B cell (primary cell): ENCODE measurements at regions not wholly inside any gene's neighbourhood (a gene's known extent, or its start where the extent isn't known, plus 50 kb on each side); places are given as distances from the start of the nearest gene placed in this dataset.

Source experiments
- EZH2 ChIP-seq: IDR thresholded peaks from 2 replicates; pipeline ENCODE4 v1.6.1; 2012; ENCODE audit warnings: borderline replicate concordance, low read depth, mild to moderate bottlenecking, moderate library complexity, low read length; ENCODE audit not compliant: insufficient read depth, poor library complexity, severe bottlenecking
- TF ChIP-seq, protein P1 (sequence below): fragments of 200-600 bp; IDR thresholded peaks from one replicate; pipeline ENCODE4 v1.8.0; 2022; ENCODE audit warnings: antibody characterized with exemption, mild to moderate bottlenecking

DNA sequence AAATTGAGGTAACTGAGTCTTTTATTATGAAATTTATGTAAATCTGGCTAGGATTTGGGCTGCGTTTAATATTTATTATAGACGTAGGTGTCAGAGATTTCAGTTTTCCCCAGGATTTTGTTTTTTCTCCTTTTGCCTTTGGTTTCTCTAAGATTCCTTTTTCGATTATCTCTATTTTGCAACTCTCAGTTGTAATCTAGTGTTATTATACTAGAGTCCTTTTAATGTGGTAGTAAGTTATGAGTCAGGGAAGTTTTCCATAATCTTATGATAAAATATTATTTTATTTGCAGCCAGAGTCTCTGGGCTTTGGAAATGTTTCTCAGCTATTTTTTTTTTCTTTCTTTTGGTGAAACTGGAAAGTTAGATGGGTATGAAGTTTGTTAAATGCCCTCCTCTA lies 1043.8 kb downstream of the PLA2G4A start:
- TF ChIP-seq, protein P1, sequence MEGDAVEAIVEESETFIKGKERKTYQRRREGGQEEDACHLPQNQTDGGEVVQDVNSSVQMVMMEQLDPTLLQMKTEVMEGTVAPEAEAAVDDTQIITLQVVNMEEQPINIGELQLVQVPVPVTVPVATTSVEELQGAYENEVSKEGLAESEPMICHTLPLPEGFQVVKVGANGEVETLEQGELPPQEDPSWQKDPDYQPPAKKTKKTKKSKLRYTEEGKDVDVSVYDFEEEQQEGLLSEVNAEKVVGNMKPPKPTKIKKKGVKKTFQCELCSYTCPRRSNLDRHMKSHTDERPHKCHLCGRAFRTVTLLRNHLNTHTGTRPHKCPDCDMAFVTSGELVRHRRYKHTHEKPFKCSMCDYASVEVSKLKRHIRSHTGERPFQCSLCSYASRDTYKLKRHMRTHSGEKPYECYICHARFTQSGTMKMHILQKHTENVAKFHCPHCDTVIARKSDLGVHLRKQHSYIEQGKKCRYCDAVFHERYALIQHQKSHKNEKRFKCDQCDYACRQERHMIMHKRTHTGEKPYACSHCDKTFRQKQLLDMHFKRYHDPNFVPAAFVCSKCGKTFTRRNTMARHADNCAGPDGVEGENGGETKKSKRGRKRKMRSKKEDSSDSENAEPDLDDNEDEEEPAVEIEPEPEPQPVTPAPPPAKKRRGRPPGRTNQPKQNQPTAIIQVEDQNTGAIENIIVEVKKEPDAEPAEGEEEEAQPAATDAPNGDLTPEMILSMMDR, result no peak
- no peak for TF ChIP-seq EZH2
